K562 (cell line): ENCODE measurements at regions not wholly inside any gene's neighbourhood (a gene's known extent, or its start where the extent isn't known, plus 50 kb on each side); places are given as distances from the start of the nearest gene placed in this dataset.

Source experiments
- ATAC-seq: fragments of 200-7000 bp; cut with Tn5 transposase; 3 replicates; pipeline ENCODE4 v1.9.1; 2020; ENCODE audit warnings: moderate library complexity
- BruUV-seq: library from RNA; stranded (reverse); fragments of 400-500 nt; replicated peaks from 2 replicates; lab custom pipeline; 2021; lab: Mats Ljungman, UMichigan
- CTCF ChIA-PET: fragments of 300-600 bp; formaldehyde crosslinking; extraction: SDS; loops from one replicate; lab custom pipeline; 2021; ENCODE audit warnings: low intra/inter-chr PET ratio; lab: Yijun Ruan, JAX
- POLR2A ChIA-PET: fragments of 300-600, 350-650 bp; sonication (Branson Sonifier 250); formaldehyde crosslinking; extraction: SDS; loops from one replicate; lab custom pipeline; 2021; ENCODE audit warnings: antibody characterized with exemption, inconsistent platforms; lab: Yijun Ruan, JAX
- DNase-seq, 4 experiments: peaks; one replicate each; pipeline versions ENCODE4 v3.0.0 to v3.0.0-alpha.2; 2011 to 2018; ENCODE audit warnings: low spot score in 3 of 4, mixed read lengths in 3 of 4; ENCODE audit errors: extremely low read depth in 1 of 4
- FAIRE-seq: peaks from 2 replicates; lab custom pipeline; 2011; peaks lifted over from hg19 to GRCh38; lab: Jason Lieb, UNC
- H2AFZ ChIP-seq: 2 replicates; pipeline ENCODE4 v1.6.0; 2011; ENCODE audit warnings: low read depth, low read length, control low read depth, inconsistent platforms
- H3K27ac ChIP-seq: fragments of 200-600 bp; 3 replicates; pipeline ENCODE4 v1.8.0; 2011; ENCODE audit warnings: low read depth, mild to moderate bottlenecking, control low read depth, inconsistent platforms, low read length, moderate library complexity, mixed read lengths; ENCODE audit errors: extremely low read depth
- H3K27me3 ChIP-seq, 2 experiments: fragments of 300-600 bp in 1 of 2; 2 replicates in 1 of 2; 3 replicates in 1 of 2; pipeline versions ENCODE4 v1.6.0 to v1.8.0; 2011; ENCODE audit warnings: inconsistent platforms in 2 of 2, low read length in 2 of 2, mild to moderate bottlenecking in 1 of 2, mixed read lengths in 1 of 2, moderate library complexity in 1 of 2; ENCODE audit not compliant: control insufficient read depth in 2 of 2, insufficient read depth in 2 of 2
- H3K36me3 ChIP-seq: fragments of 300-600 bp; 3 replicates; pipeline ENCODE4 v1.8.0; 2011; ENCODE audit warnings: mild to moderate bottlenecking, low read length, inconsistent platforms; ENCODE audit not compliant: control insufficient read depth, insufficient read depth
- H3K4me1 ChIP-seq, 2 experiments: fragments of 200-600 bp in 1 of 2; replicated peaks in 1 of 2; 2 replicates in 1 of 2; 3 replicates in 1 of 2; pipeline versions ENCODE4 v1.5.1 to v1.8.0; 2011; ENCODE audit warnings: inconsistent platforms in 2 of 2, low read length in 2 of 2, mild to moderate bottlenecking in 1 of 2, mixed read lengths in 1 of 2, moderate library complexity in 1 of 2; ENCODE audit not compliant: control insufficient read depth in 2 of 2, insufficient read depth in 2 of 2
- H3K4me2 ChIP-seq: 2 replicates; pipeline ENCODE4 v1.6.1; 2011; ENCODE audit warnings: low read length, control low read depth, inconsistent platforms, mixed read lengths; ENCODE audit not compliant: insufficient read depth
- H3K4me3 ChIP-seq: fragments of 200-600 bp; sonication (generic), shearing (Covaris generic); 2 replicates; pipeline ENCODE4 v1.5.1; 2016; ENCODE audit warnings: control low read depth, inconsistent platforms
- H3K79me2 ChIP-seq: fragments of 200-600 bp; 3 replicates; pipeline ENCODE4 v1.8.0; 2011; ENCODE audit warnings: low read length, inconsistent platforms; ENCODE audit not compliant: control insufficient read depth, insufficient read depth
- H3K9ac ChIP-seq, 2 experiments: 2 replicates each; pipeline versions ENCODE4 v1.6.0 to v1.6.1; 2011; ENCODE audit warnings: low read depth in 2 of 2, low read length in 2 of 2, control low read depth in 1 of 2, inconsistent platforms in 1 of 2, mild to moderate bottlenecking in 1 of 2, mixed read lengths in 1 of 2; ENCODE audit not compliant: insufficient read depth in 1 of 2
- H3K9me1 ChIP-seq: one replicate; pipeline ENCODE4 v1.6.0; 2011; ENCODE audit warnings: inconsistent platforms, mild to moderate bottlenecking, low read length, moderate library complexity; ENCODE audit not compliant: control insufficient read depth, insufficient read depth
- H3K9me3 ChIP-seq: replicated peaks from 2 replicates; pipeline ENCODE4 v1.5.1; 2011; ENCODE audit warnings: low read depth, low read length, inconsistent platforms; ENCODE audit not compliant: control insufficient read depth, insufficient read depth
- H4K20me1 ChIP-seq: replicated peaks from 2 replicates; pipeline ENCODE4 v1.6.1; 2011; ENCODE audit warnings: low read length, inconsistent platforms, mixed read lengths; ENCODE audit not compliant: control insufficient read depth, insufficient read depth
- CBFA2T3 ChIP-seq: fragments of 450-650 bp; IDR thresholded peaks from 2 replicates; pipeline ENCODE4 v1.6.1; 2017
- CREM ChIP-seq: IDR thresholded peaks from 2 replicates; pipeline ENCODE4 v1.6.1; 2014; ENCODE audit warnings: antibody characterized with exemption, low read depth
- DNMT1 ChIP-seq: fragments of 450-650 bp; IDR thresholded peaks from 2 replicates; pipeline ENCODE4 v1.6.1; 2016; ENCODE audit warnings: antibody characterized with exemption, mild to moderate bottlenecking
- ESRRB ChIP-seq: fragments of 250-450 bp; sonication (Bioruptor Pico); IDR thresholded peaks from 2 replicates; pipeline ENCODE4 v1.5.0; 2020; ENCODE audit warnings: mild to moderate bottlenecking, moderate library complexity, borderline replicate concordance
- MAFF ChIP-seq: IDR thresholded peaks from 2 replicates; pipeline ENCODE4 v1.6.1; 2012; ENCODE audit warnings: low read length, improper control_type of control experiment
- POLR3A ChIP-seq: IDR thresholded peaks from 2 replicates; pipeline ENCODE4 v1.6.1; 2011; ENCODE audit warnings: borderline replicate concordance, mild to moderate bottlenecking, moderate library complexity; ENCODE audit not compliant: insufficient read length, insufficient read depth; ENCODE audit errors: extremely low read depth
- SAFB2 ChIP-seq: fragments of 200-400 bp; formaldehyde crosslinking; IDR thresholded peaks from 2 replicates; pipeline ENCODE4 v1.6.1; 2018; ENCODE audit warnings: borderline replicate concordance, low read length, low read depth, moderate library complexity; ENCODE audit not compliant: severe bottlenecking
- TAL1 ChIP-seq: fragments of 450-650 bp; IDR thresholded peaks from 2 replicates; pipeline ENCODE4 v1.6.1; 2016; ENCODE audit warnings: mild to moderate bottlenecking
- TRIM24 ChIP-seq, 2 experiments: fragments of 450-650 bp; IDR thresholded peaks; 2 replicates each; pipeline ENCODE4 v1.6.1; 2016
- XRCC5 ChIP-seq: fragments of 200-400 bp; formaldehyde crosslinking; IDR thresholded peaks from 2 replicates; pipeline ENCODE4 v1.6.1; 2017; ENCODE audit warnings: low read depth, mild to moderate bottlenecking, low read length
- ZKSCAN1 ChIP-seq: fragments of 150-350 bp; IDR thresholded peaks from 2 replicates; pipeline ENCODE4 v1.6.1; 2016; ENCODE audit warnings: low read depth, low read length
- ZNF146 ChIP-seq: IDR thresholded peaks from one replicate; pipeline ENCODE4 v1.6.1; 2018; ENCODE audit warnings: missing compliant biosample characterization; ENCODE audit not compliant: unreplicated experiment
- ZNF224 ChIP-seq: sonication (generic); formaldehyde crosslinking; IDR thresholded peaks from 2 replicates; pipeline ENCODE4 v1.8.0; 2022; ENCODE audit warnings: mild to moderate bottlenecking, missing genetic modification reagents
- ZNF444 ChIP-seq: fragments of 250-450 bp; sonication (Bioruptor Pico); IDR thresholded peaks from 2 replicates; pipeline ENCODE4 v1.4.0; 2020; ENCODE audit warnings: mild to moderate bottlenecking, moderate library complexity
- ZNF57 ChIP-seq: fragments of 450-650 bp; formaldehyde crosslinking; IDR thresholded peaks from 2 replicates; pipeline ENCODE4 v1.4.0; 2020; ENCODE audit warnings: mild to moderate bottlenecking, moderate library complexity
- ZNF668 ChIP-seq: fragments of 250-450 bp; sonication (Bioruptor Pico); IDR thresholded peaks from 2 replicates; pipeline ENCODE4 v1.8.0; 2022; ENCODE audit warnings: mild to moderate bottlenecking, inconsistent platforms
- ZNF699 ChIP-seq: fragments of 250-450 bp; sonication (Bioruptor Pico); IDR thresholded peaks from 2 replicates; pipeline ENCODE4 v1.8.0; 2021; ENCODE audit warnings: mild to moderate bottlenecking, moderate library complexity; ENCODE audit not compliant: insufficient replicate concordance
- ZNF79 ChIP-seq: fragments of 250-450 bp; sonication (Bioruptor Pico); IDR thresholded peaks from 2 replicates; pipeline ENCODE4 v1.4.0; 2020; ENCODE audit warnings: low read depth, mild to moderate bottlenecking, moderate library complexity
- WGBS: fragments of 100-300 bp; shearing (Covaris generic); methylation state at CpG from one replicate; pipeline ENCODE4 v1.1.6; 2016; ENCODE audit warnings: low coverage, mixed read lengths; ENCODE audit not compliant: insufficient coverage; ENCODE audit errors: missing lambda C conversion rate; 5-methylcytosine and 5-hydroxymethylcytosine counted together
- in situ Hi-C: fragments of 300-500 bp; cut with MboI; formaldehyde crosslinking; loops from 4 replicates; pipeline ENCODE4 v1.15.0; 2018; ENCODE audit warnings: inconsistent platforms, mixed read lengths
- intact Hi-C: fragments of 100-400 bp; cut with micrococcal nuclease; formaldehyde crosslinking; loops from 2 replicates; pipeline ENCODE4 v1.14.2; 2022
- TF ChIP-seq, protein P1 (sequence below): fragments of 450-650 bp; IDR thresholded peaks from 2 replicates; pipeline ENCODE4 v1.6.1; 2017; ENCODE audit warnings: mild to moderate bottlenecking, moderate library complexity

DNA sequence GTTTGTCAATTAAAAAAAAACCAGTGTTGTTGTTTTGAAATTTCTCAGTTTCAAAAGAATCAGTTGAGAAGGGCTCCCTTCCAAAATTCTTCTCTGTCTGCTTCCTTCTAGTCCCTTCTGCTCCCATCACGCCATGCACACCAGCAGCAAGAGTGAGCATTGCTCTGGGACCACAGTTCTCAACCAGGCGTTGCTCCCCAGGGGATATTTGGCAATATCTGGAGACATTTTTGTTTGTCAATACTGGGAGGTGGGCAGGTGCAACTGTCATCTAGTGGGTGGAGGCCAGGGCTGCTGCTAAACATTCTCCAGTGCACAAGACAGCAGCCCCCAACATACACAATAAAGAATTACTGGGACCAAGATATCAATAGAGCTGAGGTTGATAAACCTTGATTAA lies 74.8 kb upstream of the EGFL6 start:
- WGBS, result 0% methylated on average over 2 of the region's 2 CpGs
- ChIA-PET CTCF (no interaction called here), POLR2A (no interaction called here)
- no peak for TF ChIP-seq CREM
- ATAC-seq, result no peak
- in situ Hi-C loops (loop anchor here (25.0 kb wide), 1 partner anchor 682 kb away; no protein-coding TSS in a partner anchor), intact Hi-C loops (no loop called here)
- no peak for DNase-seq
- H2AFZ ChIP-seq, result no peak overlapping the region
- H3K27ac ChIP-seq, result no peak overlapping the region
- no peak overlapping the region for H3K9ac ChIP-seq
- H3K4me2 ChIP-seq, result no peak overlapping the region
- no peaks in the 10 kb centered on the region for H3K79me2 ChIP-seq
- no TSS peak for BruUV-seq
- no peaks in the 10 kb centered on the region for H3K9me3 ChIP-seq
- no peaks in the 10 kb centered on the region for H3K9me1 ChIP-seq
- H3K4me1 ChIP-seq, result no peaks in the 10 kb centered on the region
- no peaks in the 10 kb centered on the region for H4K20me1 ChIP-seq
- no peak for FAIRE-seq
- H3K4me3 ChIP-seq, result no peak overlapping the region
- peaks cover 0 to 12% of the 10 kb centered on the region in 2 experiments; a peak in 2 of 5 replicates for H3K27me3 ChIP-seq
- no peaks in the 10 kb centered on the region for H3K36me3 ChIP-seq

DNA sequence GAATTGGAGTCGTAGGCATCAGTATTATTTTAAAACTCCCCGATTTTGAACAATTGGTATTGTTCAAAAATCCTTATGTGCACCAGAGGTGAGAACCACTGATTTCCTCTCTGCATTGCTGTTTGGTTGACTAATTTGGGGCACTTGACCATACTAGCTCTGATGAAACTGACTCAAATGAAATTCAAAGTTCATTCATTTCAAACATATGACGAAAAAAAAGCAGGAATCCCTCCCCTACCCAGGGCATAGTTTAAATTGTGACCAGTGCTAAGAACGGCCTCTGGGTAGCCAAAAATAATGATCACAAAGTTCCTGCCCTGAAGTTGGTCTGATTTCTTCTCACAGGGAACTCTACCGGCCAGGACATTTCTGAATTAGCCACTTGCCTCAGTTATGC lies 75.7 kb upstream of the EGFL6 start:
- no peaks in the 10 kb centered on the region for H4K20me1 ChIP-seq
- no peak overlapping the region for H3K9ac ChIP-seq
- no peaks in the 10 kb centered on the region for H3K9me3 ChIP-seq
- no peak overlapping the region for H3K27ac ChIP-seq
- H3K79me2 ChIP-seq, result no peaks in the 10 kb centered on the region
- ChIA-PET CTCF (no interaction called here), POLR2A (no interaction called here)
- H3K4me1 ChIP-seq, result no peaks in the 10 kb centered on the region
- no peaks in the 10 kb centered on the region for H3K36me3 ChIP-seq
- DNase-seq, result no peak
- TF ChIP-seq ZNF699 (CRISPR knock-in tag) (no peak), SAFB2 (no peak), POLR3A (no peak), TAL1 (no peak), ESRRB (CRISPR knock-in tag) (no peak), MAFF (no peak), ZNF79 (CRISPR knock-in tag) (no peak), CBFA2T3 (no peak), DNMT1 (no peak), ZNF146 (no peak), ZNF444 (CRISPR knock-in tag) (no peak), ZNF57 (CRISPR knock-in tag) (no peak), ZNF668 (CRISPR knock-in tag) (no peak), ZNF224 (CRISPR knock-in tag) (no peak), ZKSCAN1 (no peak), TRIM24 (IDR thresholded peaks at IDR 0.05) (no peak), XRCC5 (no peak)
- TF ChIP-seq, protein P1, sequence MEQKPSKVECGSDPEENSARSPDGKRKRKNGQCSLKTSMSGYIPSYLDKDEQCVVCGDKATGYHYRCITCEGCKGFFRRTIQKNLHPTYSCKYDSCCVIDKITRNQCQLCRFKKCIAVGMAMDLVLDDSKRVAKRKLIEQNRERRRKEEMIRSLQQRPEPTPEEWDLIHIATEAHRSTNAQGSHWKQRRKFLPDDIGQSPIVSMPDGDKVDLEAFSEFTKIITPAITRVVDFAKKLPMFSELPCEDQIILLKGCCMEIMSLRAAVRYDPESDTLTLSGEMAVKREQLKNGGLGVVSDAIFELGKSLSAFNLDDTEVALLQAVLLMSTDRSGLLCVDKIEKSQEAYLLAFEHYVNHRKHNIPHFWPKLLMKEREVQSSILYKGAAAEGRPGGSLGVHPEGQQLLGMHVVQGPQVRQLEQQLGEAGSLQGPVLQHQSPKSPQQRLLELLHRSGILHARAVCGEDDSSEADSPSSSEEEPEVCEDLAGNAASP, result no peak
- no TSS peak for BruUV-seq
- H2AFZ ChIP-seq, result no peak overlapping the region
- ATAC-seq, result no peak
- peaks cover 0 to 12% of the 10 kb centered on the region in 2 experiments; a peak in 2 of 5 replicates for H3K27me3 ChIP-seq
- FAIRE-seq, result no peak
- no peak overlapping the region for H3K4me2 ChIP-seq
- intact Hi-C loops (no loop called here), in situ Hi-C loops (loop anchor here (25.0 kb wide), 1 partner anchor 681 kb away; no protein-coding TSS in a partner anchor)
- 0% methylated on average over 5 of the region's 5 CpGs for WGBS
- H3K9me1 ChIP-seq, result no peaks in the 10 kb centered on the region
- no peak overlapping the region for H3K4me3 ChIP-seq
